ENCODE measurements at regions not wholly inside any gene's neighbourhood (a gene's known extent, or its start where the extent isn't known, plus 50 kb on each side); places are given as distances from the start of the nearest gene placed in this dataset.

GRCh38 chr11:11089805-11090204 lies 232.0 kb upstream of the ZBED5 start:
- no CpG with 5 or more reads among the region's 4 CpGs for WGBS (ENCODE audit: extremely low coverage, insufficient coverage, insufficient read length)

GRCh38 chr11:11086979-11087378 lies 229.1 kb upstream of the ZBED5 start:
- Histone ChIP-seq H3K27ac (ENCODE audit: low read depth, low read length) (no peak overlapping the region), H3K23ac (ENCODE audit: low read length) (no peak overlapping the region), H3K4me3 (ENCODE audit: low read depth, low read length) (no peak overlapping the region), H3K4me1 (ENCODE audit: control insufficient read depth in 1 of 2, insufficient read depth in 2 of 2, low read length in 2 of 2) (peaks cover 0 to 3% of the 10 kb centered on the region in 2 experiments), H3K14ac (ENCODE audit: low read length) (no peak overlapping the region), H2BK120ac (ENCODE audit: insufficient read depth, low read length, poor library complexity) (no peak overlapping the region), H3K4ac (ENCODE audit: low read depth, low read length) (no peak overlapping the region), H3K9ac (ENCODE audit: low read length) (no peak overlapping the region), H3K18ac (ENCODE audit: low read length) (no peak overlapping the region), H2BK12ac (ENCODE audit: low read length) (no peak overlapping the region), H3K4me2 (ENCODE audit: low read length) (no peak overlapping the region), H4K8ac (ENCODE audit: low read depth, low read length) (no peak overlapping the region), H2AK5ac (ENCODE audit: low read length) (no peak overlapping the region), H2AFZ (ENCODE audit: insufficient read depth, low read length, poor library complexity) (no peak overlapping the region), H3K79me1 (ENCODE audit: low read length) (no peaks in the 10 kb centered on the region), H3K36me3 (ENCODE audit: control insufficient read depth in 1 of 2, insufficient read depth in 2 of 2, low read length in 2 of 2) (no peaks in the 10 kb centered on the region), H4K91ac (ENCODE audit: low read depth, low read length) (no peak overlapping the region), H2BK5ac (ENCODE audit: low read depth, low read length, poor library complexity) (no peak overlapping the region), H3K9me3 (ENCODE audit: insufficient read depth, low read depth, low read length) (peaks cover 6% of the 10 kb centered on the region), H4K12ac (ENCODE audit: low read depth, low read length) (no peak overlapping the region), H3K27me3 (ENCODE audit: insufficient read depth, low read length) (no peaks in the 10 kb centered on the region), H3K79me2 (ENCODE audit: control insufficient read depth, insufficient read depth, low read length, poor library complexity) (no peaks in the 10 kb centered on the region)
- DNase-seq: no peak
- WGBS (ENCODE audit: extremely low coverage, insufficient coverage, insufficient read length): no CpG with 5 or more reads among the region's 2 CpGs

More at GRCh38 chr11:11089805-11090204, 232.0 kb upstream of the ZBED5 start:
- H3K4me3 ChIP-seq (ENCODE audit: low read depth, low read length): no peak overlapping the region
- no peak overlapping the region for H2BK120ac ChIP-seq (ENCODE audit: insufficient read depth, low read length, poor library complexity)
- no peak overlapping the region for H2AFZ ChIP-seq (ENCODE audit: insufficient read depth, low read length, poor library complexity)
- no peak overlapping the region for H3K4me2 ChIP-seq (ENCODE audit: low read length)
- no peaks in the 10 kb centered on the region for H3K36me3 ChIP-seq (ENCODE audit: control insufficient read depth in 1 of 2, insufficient read depth in 2 of 2, low read length in 2 of 2)
- no peak overlapping the region for H3K14ac ChIP-seq (ENCODE audit: low read length)
- no peaks in the 10 kb centered on the region for H3K4me1 ChIP-seq (ENCODE audit: control insufficient read depth in 1 of 2, insufficient read depth in 2 of 2, low read length in 2 of 2)
- peaks cover 6% of the 10 kb centered on the region for H3K9me3 ChIP-seq (ENCODE audit: insufficient read depth, low read depth, low read length)
- H2BK12ac ChIP-seq (ENCODE audit: low read length): no peak overlapping the region
- no peaks in the 10 kb centered on the region for H3K79me2 ChIP-seq (ENCODE audit: control insufficient read depth, insufficient read depth, low read length, poor library complexity)
- H3K27me3 ChIP-seq (ENCODE audit: insufficient read depth, low read length): no peaks in the 10 kb centered on the region
- no peak overlapping the region for H2BK5ac ChIP-seq (ENCODE audit: low read depth, low read length, poor library complexity)
- no peak for DNase-seq
- no peak overlapping the region for H4K91ac ChIP-seq (ENCODE audit: low read depth, low read length)
- H2AK5ac ChIP-seq (ENCODE audit: low read length): no peak overlapping the region
- H3K79me1 ChIP-seq (ENCODE audit: low read length): no peaks in the 10 kb centered on the region
- no peak overlapping the region for H3K4ac ChIP-seq (ENCODE audit: low read depth, low read length)
- H4K12ac ChIP-seq (ENCODE audit: low read depth, low read length): no peak overlapping the region
- H3K27ac ChIP-seq (ENCODE audit: low read depth, low read length): no peak overlapping the region
- H3K9ac ChIP-seq (ENCODE audit: low read length): no peak overlapping the region
- no peak overlapping the region for H3K18ac ChIP-seq (ENCODE audit: low read length)
- no peak overlapping the region for H4K8ac ChIP-seq (ENCODE audit: low read depth, low read length)
- H3K23ac ChIP-seq (ENCODE audit: low read length): no peak overlapping the region

- Histone ChIP-seq H3K27me3 (ENCODE audit: insufficient read depth, low read length) (no peaks in the 10 kb centered on the region), H3K4me1 (ENCODE audit: control insufficient read depth in 1 of 2, insufficient read depth in 2 of 2, low read length in 2 of 2) (peaks cover 0 to 3% of the 10 kb centered on the region in 2 experiments), H3K79me1 (ENCODE audit: low read length) (no peaks in the 10 kb centered on the region), H2AFZ (ENCODE audit: insufficient read depth, low read length, poor library complexity) (no peak overlapping the region), H4K91ac (ENCODE audit: low read depth, low read length) (no peak overlapping the region), H3K36me3 (ENCODE audit: control insufficient read depth in 1 of 2, insufficient read depth in 2 of 2, low read length in 2 of 2) (no peaks in the 10 kb centered on the region), H4K8ac (ENCODE audit: low read depth, low read length) (no peak overlapping the region), H4K12ac (ENCODE audit: low read depth, low read length) (no peak overlapping the region), H3K9ac (ENCODE audit: low read length) (no peak overlapping the region), H3K27ac (ENCODE audit: low read depth, low read length) (no peak overlapping the region), H3K18ac (ENCODE audit: low read length) (no peak overlapping the region), H2AK5ac (ENCODE audit: low read length) (no peak overlapping the region), H3K4ac (ENCODE audit: low read depth, low read length) (no peak overlapping the region), H3K4me3 (ENCODE audit: low read depth, low read length) (no peak overlapping the region), H3K9me3 (ENCODE audit: insufficient read depth, low read depth, low read length) (peaks cover 2% of the 10 kb centered on the region), H3K79me2 (ENCODE audit: control insufficient read depth, insufficient read depth, low read length, poor library complexity) (no peaks in the 10 kb centered on the region), H2BK12ac (ENCODE audit: low read length) (no peak overlapping the region), H3K23ac (ENCODE audit: low read length) (no peak overlapping the region), H2BK5ac (ENCODE audit: low read depth, low read length, poor library complexity) (no peak overlapping the region), H2BK120ac (ENCODE audit: insufficient read depth, low read length, poor library complexity) (no peak overlapping the region), H3K14ac (ENCODE audit: low read length) (no peak overlapping the region), H3K4me2 (ENCODE audit: low read length) (no peak overlapping the region)
- no peak for DNase-seq
Observed at GRCh38 chr11:11085580-11085979, 227.7 kb upstream of the ZBED5 start.

- H2AFZ ChIP-seq (ENCODE audit: insufficient read depth, low read length, poor library complexity): no peak overlapping the region
- H3K14ac ChIP-seq (ENCODE audit: low read length): no peak overlapping the region
- H2BK120ac ChIP-seq (ENCODE audit: insufficient read depth, low read length, poor library complexity): no peak overlapping the region
- no peak overlapping the region for H3K4me3 ChIP-seq (ENCODE audit: low read depth, low read length)
- no peak overlapping the region for H2AK5ac ChIP-seq (ENCODE audit: low read length)
- no peaks in the 10 kb centered on the region for H3K79me2 ChIP-seq (ENCODE audit: control insufficient read depth, insufficient read depth, low read length, poor library complexity)
- H2BK5ac ChIP-seq (ENCODE audit: low read depth, low read length, poor library complexity): no peak overlapping the region
- DNase-seq: no peak
- H4K12ac ChIP-seq (ENCODE audit: low read depth, low read length): no peak overlapping the region
- no peak overlapping the region for H3K23ac ChIP-seq (ENCODE audit: low read length)
- no peaks in the 10 kb centered on the region for H3K27me3 ChIP-seq (ENCODE audit: insufficient read depth, low read length)
- no peak overlapping the region for H3K27ac ChIP-seq (ENCODE audit: low read depth, low read length)
- H3K18ac ChIP-seq (ENCODE audit: low read length): no peak overlapping the region
- peaks cover 0 to 3% of the 10 kb centered on the region in 2 experiments for H3K4me1 ChIP-seq (ENCODE audit: control insufficient read depth in 1 of 2, insufficient read depth in 2 of 2, low read length in 2 of 2)
- H3K4me2 ChIP-seq (ENCODE audit: low read length): no peak overlapping the region
- H4K91ac ChIP-seq (ENCODE audit: low read depth, low read length): no peak overlapping the region
- no peaks in the 10 kb centered on the region for H3K36me3 ChIP-seq (ENCODE audit: control insufficient read depth in 1 of 2, insufficient read depth in 2 of 2, low read length in 2 of 2)
- H4K8ac ChIP-seq (ENCODE audit: low read depth, low read length): no peak overlapping the region
- no peak overlapping the region for H3K4ac ChIP-seq (ENCODE audit: low read depth, low read length)
- H3K9ac ChIP-seq (ENCODE audit: low read length): no peak overlapping the region
- no peaks in the 10 kb centered on the region for H3K9me3 ChIP-seq (ENCODE audit: insufficient read depth, low read depth, low read length)
- H3K79me1 ChIP-seq (ENCODE audit: low read length): no peaks in the 10 kb centered on the region
- H2BK12ac ChIP-seq (ENCODE audit: low read length): no peak overlapping the region
- WGBS (ENCODE audit: extremely low coverage, insufficient coverage, insufficient read length): no CpG with 5 or more reads among the region's 1 CpG
Observed at GRCh38 chr11:11084337-11084736, 226.5 kb upstream of the ZBED5 start.

All from trophoblast cell (in vitro differentiated cells and primary cell).